H1 (cell line): ENCODE measurements at regions not wholly inside any gene's neighbourhood (a gene's known extent, or its start where the extent isn't known, plus 50 kb on each side); places are given as distances from the start of the nearest gene placed in this dataset.

Experiments used
- BRCA1 ChIP-seq: IDR thresholded peaks from 2 replicates; pipeline ENCODE4 v1.6.1; 2012; ENCODE audit warnings: low read depth, low read length, improper control_type of control experiment
- CREB1 ChIP-seq: IDR thresholded peaks from 2 replicates; pipeline ENCODE4 v1.6.1; 2012; ENCODE audit warnings: inconsistent platforms
- POLR2AphosphoS5 ChIP-seq: IDR thresholded peaks from 2 replicates; pipeline ENCODE4 v1.6.1; 2011; ENCODE audit warnings: low read depth, low read length
- SIRT6 ChIP-seq: IDR thresholded peaks from one replicate; pipeline ENCODE4 v1.7.1; 2012; ENCODE audit warnings: low read length, inconsistent platforms

DNA sequence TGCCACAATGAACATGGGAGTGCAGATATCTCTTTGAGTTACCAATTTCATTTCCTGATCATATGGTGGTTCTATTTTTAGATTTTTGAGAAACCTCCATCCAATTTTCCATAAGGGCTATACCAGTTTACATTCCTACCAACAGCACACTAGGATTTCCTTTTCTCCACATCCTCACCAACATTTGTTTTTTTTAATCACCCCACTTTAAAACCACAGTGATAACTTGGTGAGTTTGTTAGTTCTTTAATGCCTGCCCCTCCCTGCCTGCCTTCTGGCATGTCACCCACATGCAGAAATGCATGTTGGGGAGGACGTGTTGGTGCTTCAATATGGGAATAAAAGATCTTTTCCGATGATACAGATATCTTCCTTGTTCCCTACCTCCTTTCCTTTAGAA, 167.9 kb downstream of the CAND1 start (continued):
- TF ChIP-seq POLR2AphosphoS5 (no peak), SIRT6 (no peak), CREB1 (no peak), BRCA1 (no peak)
